Stimulated activated effector memory CD8-positive, alpha-beta T cell treated with anti-CD3 and anti-CD28 coated beads, Interleukin-12 subunit alpha, Interleukin-12 subunit beta, amount 100 ng/mL, for 72 hours (primary cell): ENCODE measurements at regions not wholly inside any gene's neighbourhood (a gene's known extent, or its start where the extent isn't known, plus 50 kb on each side); places are given as distances from the start of the nearest gene placed in this dataset.
A peak's percentile ranks its signal among the peaks of the same experiment; 100 is the strongest.
"Not testable (repeated sequence)": the region's sequence is repeated elsewhere in the genome, so short reads cannot be mapped to it uniquely, and the experiment has no call there.

Source experiments
- ATAC-seq: fragments of 150-1000 bp; cut with Tn5 transposase; 2 replicates; pipeline ENCODE4 v1.10.0; 2021
- DNase-seq, 2 donors: peaks; one replicate each; pipeline ENCODE4 v3.0.0; 2021 to 2022; ENCODE audit warnings: low spot score in 2 of 2
- H3K27ac Mint-ChIP-seq: one replicate; pipeline ENCODE4 v1.8.0; 2022; ENCODE audit warnings: mild to moderate bottlenecking, mixed read lengths
- H3K36me3 Mint-ChIP-seq: one replicate; pipeline ENCODE4 v1.8.0; 2022; ENCODE audit warnings: mild to moderate bottlenecking, mixed read lengths
- H3K4me1 Mint-ChIP-seq: one replicate; pipeline ENCODE4 v1.8.0; 2022; ENCODE audit warnings: mixed read lengths
- H3K4me3 Mint-ChIP-seq: one replicate; pipeline ENCODE4 v1.8.0; 2022; ENCODE audit warnings: mild to moderate bottlenecking, mixed read lengths
- H3K9me3 Mint-ChIP-seq: one replicate; pipeline ENCODE4 v1.8.0; 2022; ENCODE audit warnings: mixed read lengths

- not testable (repeated sequence) for H3K4me1 Mint-ChIP-seq, DNase-seq, H3K36me3 Mint-ChIP-seq, ATAC-seq, H3K4me3 Mint-ChIP-seq, H3K27ac Mint-ChIP-seq, H3K9me3 Mint-ChIP-seq
Measured at GRCh38 chr10:27335246-27335645, 94.6 kb upstream of the ACBD5 start.

DNA sequence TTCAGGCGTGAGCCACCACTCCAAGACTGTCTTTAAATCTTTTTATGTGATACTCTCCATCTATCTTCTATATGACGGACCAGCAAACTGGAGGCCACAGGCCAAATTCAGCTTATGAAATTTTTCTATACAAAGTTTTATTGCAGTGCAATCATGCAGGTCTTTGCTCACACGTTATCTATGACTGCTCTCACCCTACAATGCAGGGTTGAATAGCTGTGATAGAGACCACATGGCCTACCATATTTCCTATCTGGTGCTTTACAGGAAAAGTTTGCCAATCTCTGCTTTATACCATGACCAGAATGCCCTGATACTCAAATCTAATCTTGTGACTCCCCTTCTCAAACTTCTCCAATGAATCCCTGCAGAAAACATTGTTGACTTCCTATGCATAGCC lies 89.5 kb upstream of the ACBD5 start:
- Mint-ChIP-seq H3K4me3 (no peak overlapping the region), H3K9me3 (no peaks in the 10 kb centered on the region), H3K36me3 (no peaks in the 10 kb centered on the region), H3K4me1 (no peaks in the 10 kb centered on the region), H3K27ac (no peak overlapping the region)
- no peak for DNase-seq
- no peak for ATAC-seq

DNA sequence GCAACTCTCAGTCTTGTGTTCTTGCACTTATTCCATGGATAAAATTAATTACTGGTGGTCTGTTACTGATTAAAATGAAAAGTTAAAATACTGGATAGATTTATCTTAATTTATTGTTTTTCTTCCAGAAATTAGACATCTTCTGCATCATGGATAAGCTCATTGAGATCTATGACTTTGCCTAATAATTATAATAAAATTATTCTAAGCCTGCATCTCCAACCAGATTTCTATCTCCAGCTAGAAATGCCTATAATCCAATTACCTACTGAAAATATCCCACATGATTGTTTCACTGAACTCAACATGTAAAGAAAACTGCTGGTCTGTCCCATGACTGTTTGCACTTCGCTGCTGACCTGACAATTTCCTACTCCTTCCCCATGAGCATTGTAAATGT lies 88.3 kb upstream of the ACBD5 start:
- no peak overlapping the region for H3K27ac Mint-ChIP-seq
- H3K4me3 Mint-ChIP-seq, result no peak overlapping the region
- H3K4me1 Mint-ChIP-seq, result no peaks in the 10 kb centered on the region
- H3K36me3 Mint-ChIP-seq, result no peaks in the 10 kb centered on the region
- ATAC-seq (no peak), DNase-seq (no peak)
- no peaks in the 10 kb centered on the region for H3K9me3 Mint-ChIP-seq

DNA sequence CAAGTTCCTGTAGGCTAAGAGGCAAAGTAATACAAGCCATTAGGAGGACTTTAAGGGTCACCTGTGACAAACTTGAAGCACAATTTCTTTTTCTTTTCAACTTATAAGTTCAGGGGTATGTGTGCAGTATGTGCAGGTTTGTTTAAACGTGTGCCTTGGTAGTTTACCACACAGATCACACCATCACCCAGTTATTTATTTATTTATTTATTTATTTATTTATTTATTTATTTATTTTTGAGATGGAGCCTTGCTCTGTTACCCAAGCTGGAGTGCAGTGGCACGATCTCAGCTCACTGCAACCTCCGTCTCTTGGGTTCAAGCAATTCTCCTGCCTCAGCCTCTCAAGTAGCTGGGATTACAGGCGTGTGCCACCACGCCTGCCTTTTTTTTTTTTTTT lies 86.2 kb upstream of the ACBD5 start:
- H3K27ac Mint-ChIP-seq, DNase-seq, H3K9me3 Mint-ChIP-seq, H3K36me3 Mint-ChIP-seq, H3K4me1 Mint-ChIP-seq, ATAC-seq, H3K4me3 Mint-ChIP-seq: not testable (repeated sequence)

DNA sequence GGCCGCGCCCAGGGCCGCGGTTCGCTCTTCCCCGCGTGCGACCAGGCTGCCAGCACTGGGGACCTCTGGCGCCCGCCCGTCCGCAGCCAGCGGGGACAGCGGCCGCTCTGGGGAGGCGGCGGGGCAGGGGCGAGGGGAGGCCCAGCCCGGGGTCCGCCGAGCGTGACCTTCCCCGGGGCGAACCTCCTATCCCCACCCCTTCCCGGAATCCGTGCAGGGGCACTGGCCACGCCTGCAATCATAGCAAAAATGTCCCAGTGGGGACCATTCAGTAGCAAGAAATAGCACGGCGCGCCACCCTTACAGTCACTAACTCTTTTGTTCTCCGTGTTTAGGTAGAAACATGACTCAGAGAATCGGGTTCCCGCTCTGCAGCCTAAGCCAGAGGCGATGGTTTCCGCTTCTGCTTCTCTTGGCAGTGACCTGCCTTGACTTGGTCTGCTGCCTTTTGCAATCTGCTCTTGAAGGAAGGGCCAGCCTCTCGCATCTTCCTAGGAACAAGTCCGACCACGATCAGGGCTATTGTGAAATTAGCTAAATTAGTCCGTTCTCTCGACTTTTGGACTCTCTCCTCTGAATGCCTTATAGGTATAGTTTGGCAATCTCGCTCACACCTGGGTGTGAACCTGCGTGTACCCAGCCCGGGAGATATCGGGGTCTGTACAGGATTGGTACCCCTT lies 79.3 kb upstream of the ACBD5 start:
- Mint-ChIP-seq H3K27ac (no peak overlapping the region), H3K36me3 (no peaks in the 10 kb centered on the region), H3K4me1 (no peaks in the 10 kb centered on the region), H3K4me3 (no peak overlapping the region), H3K9me3 (no peaks in the 10 kb centered on the region)
- peak; percentile 31 for ATAC-seq
- no peak for DNase-seq

DNA sequence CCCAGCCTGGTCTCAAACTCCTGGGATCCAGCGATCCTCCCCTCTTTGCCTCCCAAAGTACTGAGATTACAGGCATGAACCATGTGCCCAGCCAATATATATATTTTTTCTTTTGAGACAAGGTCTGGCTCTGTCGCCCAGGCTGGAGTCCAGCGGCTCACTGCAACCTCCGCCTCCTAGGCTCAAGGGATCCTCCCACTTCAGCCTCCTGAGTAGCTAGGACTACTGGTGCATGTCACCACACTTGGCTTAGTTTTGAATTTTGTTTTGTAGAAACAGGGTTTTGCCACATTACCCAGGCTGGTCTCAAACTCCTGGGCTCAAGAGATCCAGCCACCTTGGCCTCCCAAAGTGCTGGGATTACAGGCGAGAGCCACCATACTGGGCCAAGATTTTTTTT lies 78.5 kb upstream of the ACBD5 start:
- not testable (repeated sequence) for DNase-seq, H3K27ac Mint-ChIP-seq, H3K36me3 Mint-ChIP-seq, ATAC-seq, H3K9me3 Mint-ChIP-seq, H3K4me3 Mint-ChIP-seq, H3K4me1 Mint-ChIP-seq

DNA sequence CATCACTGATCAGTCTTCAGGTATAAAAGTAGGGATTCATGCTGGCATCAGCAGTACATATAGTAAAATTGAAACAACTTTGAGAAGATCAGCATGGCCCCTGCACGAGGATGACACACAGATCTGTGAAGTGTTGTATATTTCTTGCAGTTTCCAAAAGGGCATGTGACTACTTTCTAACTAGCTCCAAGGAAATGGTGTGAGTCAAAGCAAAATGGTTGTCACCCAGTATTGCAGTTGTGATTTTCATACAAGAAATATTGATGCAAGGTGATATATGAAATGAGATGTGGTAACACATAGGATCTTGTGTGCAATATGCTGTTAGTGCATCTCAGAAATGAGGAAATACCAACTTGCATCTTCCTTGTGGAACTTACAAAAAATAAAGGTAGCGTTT lies 74.5 kb upstream of the ACBD5 start:
- not testable (repeated sequence) for H3K27ac Mint-ChIP-seq, DNase-seq, H3K4me1 Mint-ChIP-seq, ATAC-seq, H3K9me3 Mint-ChIP-seq, H3K4me3 Mint-ChIP-seq, H3K36me3 Mint-ChIP-seq

DNA sequence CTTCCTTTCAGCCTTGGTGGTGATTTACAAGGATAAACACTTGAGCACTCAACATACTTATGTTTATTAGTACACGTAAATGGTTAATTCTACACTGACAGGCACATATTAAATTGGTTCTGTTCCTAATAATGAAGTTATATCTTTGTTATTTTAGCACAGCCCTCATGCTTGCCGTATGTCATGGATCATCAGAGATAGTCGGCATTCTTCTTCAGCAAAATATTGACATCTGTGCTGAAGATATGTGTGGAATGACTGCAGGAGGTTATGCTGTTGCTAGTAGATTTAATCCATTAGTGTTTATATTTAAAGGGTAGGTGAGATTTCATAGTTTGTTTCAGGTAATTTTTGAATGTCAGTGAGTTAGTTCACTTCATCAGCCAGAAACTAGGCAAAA lies 73.0 kb upstream of the ACBD5 start:
- H3K4me1 Mint-ChIP-seq, ATAC-seq, H3K9me3 Mint-ChIP-seq, H3K36me3 Mint-ChIP-seq, H3K4me3 Mint-ChIP-seq, H3K27ac Mint-ChIP-seq, DNase-seq: not testable (repeated sequence)

GRCh38 chr10:27312854-27313253 lies 72.3 kb upstream of the ACBD5 start:
- no peak overlapping the region for H3K4me3 Mint-ChIP-seq
- no peak for DNase-seq
- H3K36me3 Mint-ChIP-seq, result no peaks in the 10 kb centered on the region
- H3K4me1 Mint-ChIP-seq, result no peaks in the 10 kb centered on the region
- H3K9me3 Mint-ChIP-seq, result no peaks in the 10 kb centered on the region
- no peak for ATAC-seq
- no peak overlapping the region for H3K27ac Mint-ChIP-seq

- not testable (repeated sequence) for H3K27ac Mint-ChIP-seq, H3K9me3 Mint-ChIP-seq, DNase-seq, H3K36me3 Mint-ChIP-seq, H3K4me1 Mint-ChIP-seq, ATAC-seq, H3K4me3 Mint-ChIP-seq
Measured at GRCh38 chr10:27311809-27312208, 71.2 kb upstream of the ACBD5 start.

DNA sequence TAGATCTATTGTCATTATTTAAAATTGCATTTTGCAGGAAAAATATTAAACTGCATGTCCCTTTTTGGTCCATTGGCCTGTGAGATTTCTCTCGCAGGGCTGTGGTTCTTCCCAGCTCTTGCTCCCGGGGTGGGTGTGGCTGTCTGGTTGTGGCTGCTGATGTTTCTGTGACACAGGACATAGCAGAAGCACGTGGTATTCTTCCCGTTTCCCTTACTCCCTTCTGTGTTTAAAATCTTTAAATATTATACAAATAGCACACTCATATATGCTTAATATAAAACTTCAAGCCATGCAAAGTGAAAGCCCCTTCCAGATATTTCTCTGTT lies 57.9 kb upstream of the ACBD5 start:
- DNase-seq, H3K4me3 Mint-ChIP-seq, H3K36me3 Mint-ChIP-seq, ATAC-seq, H3K9me3 Mint-ChIP-seq, H3K4me1 Mint-ChIP-seq, H3K27ac Mint-ChIP-seq: not testable (repeated sequence)

- Mint-ChIP-seq H3K36me3 (no peaks in the 10 kb centered on the region), H3K4me1 (peaks cover 2% of the 10 kb centered on the region), H3K4me3 (no peak overlapping the region), H3K27ac (no peak overlapping the region), H3K9me3 (no peaks in the 10 kb centered on the region)
- DNase-seq, result no peak
- peak; percentile 90 for ATAC-seq
Measured at GRCh38 chr10:27297844-27298521, 57.4 kb upstream of the ACBD5 start.

DNA sequence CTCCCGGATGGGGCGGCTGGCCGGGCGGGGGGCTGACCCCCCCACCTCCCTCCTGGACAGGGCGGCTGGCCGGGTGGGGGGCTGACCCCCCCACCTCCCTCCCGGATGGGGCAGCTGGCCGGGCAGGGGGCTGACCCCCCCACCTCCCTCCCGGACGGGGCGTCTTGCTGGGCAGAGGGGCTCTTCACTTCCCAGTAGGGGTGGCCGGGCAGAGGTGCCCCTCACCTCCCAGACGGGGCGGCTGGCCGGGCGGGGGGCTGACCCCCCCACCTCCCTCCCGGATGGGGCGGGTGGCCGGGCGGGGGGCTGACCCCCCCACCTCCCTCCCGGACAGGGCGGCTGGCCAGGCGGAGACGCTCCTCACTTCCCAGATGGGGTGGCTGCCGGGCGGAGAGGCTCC lies 55.7 kb upstream of the ACBD5 start:
- not testable (repeated sequence) for H3K9me3 Mint-ChIP-seq, H3K4me3 Mint-ChIP-seq, H3K27ac Mint-ChIP-seq, ATAC-seq, DNase-seq, H3K36me3 Mint-ChIP-seq
- peaks cover 12% of the 10 kb centered on the region for H3K4me1 Mint-ChIP-seq

DNA sequence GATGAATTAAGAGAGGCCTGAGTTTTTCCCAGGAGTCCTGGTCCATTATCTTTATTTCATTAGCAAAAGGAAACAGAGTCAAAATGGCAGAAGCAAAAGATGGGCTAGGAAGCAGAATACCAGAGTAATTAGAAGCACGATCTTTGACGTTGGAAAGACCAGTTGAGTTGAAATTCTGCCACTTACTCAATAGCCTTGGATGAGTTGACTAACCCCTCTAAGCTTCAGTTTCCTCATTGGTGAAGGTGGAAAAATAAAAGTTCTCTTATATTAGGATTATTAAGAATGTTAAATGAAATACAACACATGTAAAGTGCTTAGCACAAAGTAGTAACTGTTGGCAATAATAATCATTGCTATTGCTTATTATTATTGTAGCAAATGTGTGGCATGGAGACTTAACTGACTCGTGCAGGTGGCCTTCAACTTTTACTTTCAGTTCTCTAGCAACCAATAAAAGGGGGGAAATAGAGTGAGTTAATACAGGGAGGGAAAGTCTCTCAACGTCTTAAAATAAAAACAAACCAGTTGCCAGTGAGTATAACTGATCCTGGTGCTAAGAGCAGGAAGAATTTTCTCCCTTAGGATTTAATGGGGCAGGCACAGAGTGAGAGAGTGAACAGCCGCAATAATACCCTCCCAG lies 50.8 kb upstream of the ACBD5 start:
- not testable (repeated sequence) for DNase-seq, H3K36me3 Mint-ChIP-seq, H3K9me3 Mint-ChIP-seq, ATAC-seq
- H3K27ac Mint-ChIP-seq, result peak overlapping the region; percentile 74
- peaks cover 18% of the 10 kb centered on the region for H3K4me1 Mint-ChIP-seq
- peak overlapping the region; percentile 50 for H3K4me3 Mint-ChIP-seq
